Calu3 (cell line): ENCODE measurements at regions not wholly inside any gene's neighbourhood (a gene's known extent, or its start where the extent isn't known, plus 50 kb on each side); places are given as distances from the start of the nearest gene placed in this dataset.

Experiments
- BruUV-seq: library from RNA; stranded (reverse); fragments of 400-500 nt; replicated peaks from 2 replicates; lab custom pipeline; 2021; lab: Mats Ljungman, UMichigan
- CTCF ChIA-PET: fragments of 300-600 bp; sonication (Branson Sonifier 250); formaldehyde crosslinking; loops from one replicate; lab custom pipeline; 2022; ENCODE audit warnings: antibody characterized with exemption; lab: Charles Lee
- DNase-seq: peaks from one replicate; pipeline ENCODE4 v3.0.0; 2022
- H3K27ac Mint-ChIP-seq: one replicate; pipeline ENCODE4 v1.8.0; 2022; ENCODE audit warnings: mixed read lengths; ENCODE audit not compliant: unreplicated experiment
- H3K27me3 Mint-ChIP-seq: one replicate; pipeline ENCODE4 v1.8.0; 2022; ENCODE audit warnings: mixed read lengths; ENCODE audit not compliant: unreplicated experiment
- H3K36me3 Mint-ChIP-seq: one replicate; pipeline ENCODE4 v1.8.0; 2022; ENCODE audit warnings: mild to moderate bottlenecking, moderate library complexity, mixed read lengths; ENCODE audit not compliant: insufficient read depth, unreplicated experiment
- H3K4me1 Mint-ChIP-seq: one replicate; pipeline ENCODE4 v1.8.0; 2022; ENCODE audit warnings: mild to moderate bottlenecking, low read depth, mixed read lengths; ENCODE audit not compliant: unreplicated experiment
- H3K4me3 Mint-ChIP-seq: one replicate; pipeline ENCODE4 v1.8.0; 2022; ENCODE audit warnings: mild to moderate bottlenecking, low read depth, moderate library complexity, mixed read lengths; ENCODE audit not compliant: unreplicated experiment
- H3K9me3 Mint-ChIP-seq: one replicate; pipeline ENCODE4 v1.8.0; 2022; ENCODE audit warnings: low read depth, mixed read lengths; ENCODE audit not compliant: unreplicated experiment
- intact Hi-C: fragments of 100-400 bp; cut with micrococcal nuclease; formaldehyde crosslinking; loops from one replicate; pipeline ENCODE4 v1.10.0; 2022; ENCODE audit not compliant: unreplicated experiment
- TF ChIP-seq, protein P1 (sequence below): fragments of 200-600 bp; IDR thresholded peaks from one replicate; pipeline ENCODE4 v1.8.0; 2022; ENCODE audit warnings: antibody characterized with exemption; ENCODE audit not compliant: unreplicated experiment

DNA sequence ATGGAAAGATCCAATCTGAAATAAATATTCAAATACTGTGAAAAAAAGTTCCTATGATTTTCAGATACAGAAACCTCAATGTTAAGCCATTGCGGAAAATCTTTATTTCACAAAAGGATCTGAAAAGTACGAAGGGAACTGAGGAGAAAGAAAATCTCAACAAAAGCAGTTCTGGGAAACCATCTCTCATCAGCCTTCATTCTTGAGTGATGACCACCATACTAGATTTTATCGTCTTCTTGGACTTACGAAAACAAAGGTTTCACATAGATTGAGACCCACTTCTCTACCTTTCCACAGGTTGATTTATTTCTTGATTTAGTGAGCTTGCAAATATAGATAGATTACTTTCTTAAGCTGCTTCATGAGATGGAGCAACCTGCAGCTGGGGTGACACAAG lies 293.4 kb upstream of the LYZL1 start:
- CTCF ChIA-PET, result no interaction called here
- H3K4me1 Mint-ChIP-seq, result peaks cover 52% of the 10 kb centered on the region
- H3K9me3 Mint-ChIP-seq, result no peaks in the 10 kb centered on the region
- H3K36me3 Mint-ChIP-seq, result no peaks in the 10 kb centered on the region
- no peak for DNase-seq
- intact Hi-C loops, result no loop called here
- TF ChIP-seq, protein P1, sequence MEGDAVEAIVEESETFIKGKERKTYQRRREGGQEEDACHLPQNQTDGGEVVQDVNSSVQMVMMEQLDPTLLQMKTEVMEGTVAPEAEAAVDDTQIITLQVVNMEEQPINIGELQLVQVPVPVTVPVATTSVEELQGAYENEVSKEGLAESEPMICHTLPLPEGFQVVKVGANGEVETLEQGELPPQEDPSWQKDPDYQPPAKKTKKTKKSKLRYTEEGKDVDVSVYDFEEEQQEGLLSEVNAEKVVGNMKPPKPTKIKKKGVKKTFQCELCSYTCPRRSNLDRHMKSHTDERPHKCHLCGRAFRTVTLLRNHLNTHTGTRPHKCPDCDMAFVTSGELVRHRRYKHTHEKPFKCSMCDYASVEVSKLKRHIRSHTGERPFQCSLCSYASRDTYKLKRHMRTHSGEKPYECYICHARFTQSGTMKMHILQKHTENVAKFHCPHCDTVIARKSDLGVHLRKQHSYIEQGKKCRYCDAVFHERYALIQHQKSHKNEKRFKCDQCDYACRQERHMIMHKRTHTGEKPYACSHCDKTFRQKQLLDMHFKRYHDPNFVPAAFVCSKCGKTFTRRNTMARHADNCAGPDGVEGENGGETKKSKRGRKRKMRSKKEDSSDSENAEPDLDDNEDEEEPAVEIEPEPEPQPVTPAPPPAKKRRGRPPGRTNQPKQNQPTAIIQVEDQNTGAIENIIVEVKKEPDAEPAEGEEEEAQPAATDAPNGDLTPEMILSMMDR, result no peak
- no peak overlapping the region for H3K4me3 Mint-ChIP-seq
- no TSS peak for BruUV-seq
- H3K27me3 Mint-ChIP-seq, result no peaks in the 10 kb centered on the region
- no peak overlapping the region for H3K27ac Mint-ChIP-seq

DNA sequence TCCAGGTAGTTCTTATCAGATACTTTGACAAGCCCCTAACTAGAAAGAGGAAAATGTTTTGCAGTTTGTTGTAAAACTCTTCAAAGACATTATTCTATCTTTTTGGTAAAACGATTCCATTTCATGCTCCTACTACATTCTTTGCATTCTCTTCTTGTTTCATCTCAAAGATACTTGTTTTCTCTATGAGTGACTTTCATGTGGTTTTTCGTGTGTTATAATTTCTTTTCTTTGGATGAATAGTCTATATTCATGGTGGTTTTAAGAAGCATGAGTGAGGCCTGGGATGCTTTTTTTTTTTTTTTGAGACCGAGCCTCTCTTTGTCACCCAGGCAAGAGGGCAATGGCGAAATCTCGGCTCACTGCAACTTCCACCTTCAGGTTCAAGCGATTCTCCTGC lies 292.5 kb upstream of the LYZL1 start:
- Mint-ChIP-seq H3K9me3 (no peaks in the 10 kb centered on the region), H3K4me3 (no peak overlapping the region), H3K27ac (no peak overlapping the region), H3K36me3 (no peaks in the 10 kb centered on the region), H3K4me1 (peaks cover 45% of the 10 kb centered on the region), H3K27me3 (no peaks in the 10 kb centered on the region)
- CTCF ChIA-PET, result interaction anchor here (0.7 kb wide), 1 partner anchor 277 kb away, joined by 4 read pairs; no protein-coding TSS in a partner anchor
- intact Hi-C loops, result no loop called here
- no peak for DNase-seq
- TF ChIP-seq, protein P1, result no peak
- BruUV-seq, result no TSS peak

DNA sequence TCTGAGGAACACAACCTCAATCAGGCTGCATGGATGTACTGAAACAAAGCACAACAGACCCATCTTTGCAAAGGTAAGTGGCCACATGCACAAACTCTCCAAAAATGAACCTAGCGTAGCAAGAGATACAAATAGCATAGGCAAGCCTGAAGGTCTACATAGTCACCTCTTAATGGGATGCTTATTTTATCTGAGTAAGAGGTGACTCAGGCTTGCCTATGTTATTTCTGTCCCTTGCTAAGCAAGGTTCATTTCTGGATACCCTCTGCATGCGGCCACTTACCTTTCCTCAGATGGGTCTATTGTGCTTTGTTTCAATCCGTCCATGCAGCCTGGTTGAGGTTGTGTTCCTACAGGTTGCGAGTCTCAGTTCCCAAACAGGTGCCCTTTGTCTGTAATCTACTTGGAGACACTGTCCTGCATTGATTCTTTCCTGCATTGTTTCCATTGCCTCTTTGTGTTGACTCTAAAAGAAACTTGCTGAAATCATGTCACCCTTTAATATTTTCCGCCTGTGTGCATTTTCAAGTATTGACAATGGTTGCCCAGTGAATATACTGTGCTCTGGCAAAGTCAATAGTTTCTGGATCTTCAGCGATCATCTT lies 291.8 kb upstream of the LYZL1 start:
- intact Hi-C loops, result loop anchor here (1.0 kb wide), 1 partner anchor 122 kb away; no protein-coding TSS in a partner anchor
- BruUV-seq, result no TSS peak
- peak; percentile 18 for DNase-seq
- peaks cover 38% of the 10 kb centered on the region for H3K4me1 Mint-ChIP-seq
- no peak overlapping the region for H3K4me3 Mint-ChIP-seq
- H3K36me3 Mint-ChIP-seq, result no peaks in the 10 kb centered on the region
- no peak overlapping the region for H3K27ac Mint-ChIP-seq
- H3K9me3 Mint-ChIP-seq, result no peaks in the 10 kb centered on the region
- TF ChIP-seq, protein P1, result no peak
- H3K27me3 Mint-ChIP-seq, result no peaks in the 10 kb centered on the region
- CTCF ChIA-PET, result interaction anchor here (0.7 kb wide), 1 partner anchor 277 kb away, joined by 4 read pairs; no protein-coding TSS in a partner anchor

DNA sequence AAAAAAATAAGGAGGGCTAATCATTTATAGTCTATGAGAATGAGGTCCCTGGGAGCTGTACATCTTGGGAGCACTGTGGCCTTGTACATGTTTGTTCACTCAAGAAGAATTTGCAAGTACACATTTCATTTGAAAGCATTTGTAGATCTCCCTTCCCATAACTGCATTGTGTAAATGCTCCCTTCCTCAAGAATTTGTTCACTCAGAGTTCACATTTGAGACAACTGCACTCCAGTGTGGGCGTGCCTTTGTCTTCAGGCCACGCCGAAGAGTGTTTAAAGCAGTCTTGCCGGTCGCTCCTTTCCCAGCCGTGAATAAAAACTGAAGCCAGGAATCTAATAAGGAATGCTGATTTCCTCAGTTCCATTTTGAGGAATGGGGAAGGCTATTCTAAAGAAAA lies 291.1 kb upstream of the LYZL1 start:
- H3K9me3 Mint-ChIP-seq, result no peaks in the 10 kb centered on the region
- H3K4me1 Mint-ChIP-seq, result peaks cover 33% of the 10 kb centered on the region
- no peak overlapping the region for H3K4me3 Mint-ChIP-seq
- no TSS peak for BruUV-seq
- no peaks in the 10 kb centered on the region for H3K27me3 Mint-ChIP-seq
- H3K27ac Mint-ChIP-seq, result peak overlapping the region; percentile 20
- DNase-seq, result no peak
- H3K36me3 Mint-ChIP-seq, result no peaks in the 10 kb centered on the region
- CTCF ChIA-PET, result no interaction called here
- intact Hi-C loops, result loop anchor here (1.0 kb wide), 1 partner anchor 122 kb away; no protein-coding TSS in a partner anchor
- TF ChIP-seq, protein P1, result no peak
